GM18505 (cell line): ENCODE measurements at regions not wholly inside any gene's neighbourhood (a gene's known extent, or its start where the extent isn't known, plus 50 kb on each side); places are given as distances from the start of the nearest gene placed in this dataset.

Experiments used
- ATAC-seq: cut with Tn5 transposase; IDR thresholded peaks from one replicate; pipeline ENCODE4 v1.9.1; 2021; ENCODE audit not compliant: unreplicated experiment
- POLR2A ChIP-seq: IDR thresholded peaks from 4 replicates; pipeline ENCODE4 v1.6.1; 2011; ENCODE audit warnings: borderline replicate concordance; ENCODE audit not compliant: insufficient read depth, insufficient read length; ENCODE audit errors: extremely low read depth

DNA sequence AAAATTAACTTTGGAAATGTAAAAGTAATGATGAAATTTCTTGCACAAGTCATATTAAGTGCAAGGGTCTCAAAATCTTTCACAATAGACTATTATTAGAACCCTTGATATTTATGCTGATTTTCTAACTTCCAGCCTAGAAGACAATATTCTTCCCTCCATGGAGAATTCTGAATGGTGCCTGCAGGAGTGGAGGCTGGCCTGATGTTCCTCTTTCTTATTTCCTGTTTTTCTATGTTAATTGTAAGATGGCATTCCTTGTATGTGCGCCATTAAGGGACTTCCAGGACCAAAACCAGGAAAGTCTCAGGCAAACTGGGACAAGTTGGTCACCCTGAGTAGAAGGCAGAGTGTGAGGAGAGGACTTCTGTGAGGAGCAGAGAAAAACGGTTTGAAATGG is 294.9 kb downstream of the DLEU7 start:
- TF ChIP-seq POLR2A, result no peak
- no peak for ATAC-seq

DNA sequence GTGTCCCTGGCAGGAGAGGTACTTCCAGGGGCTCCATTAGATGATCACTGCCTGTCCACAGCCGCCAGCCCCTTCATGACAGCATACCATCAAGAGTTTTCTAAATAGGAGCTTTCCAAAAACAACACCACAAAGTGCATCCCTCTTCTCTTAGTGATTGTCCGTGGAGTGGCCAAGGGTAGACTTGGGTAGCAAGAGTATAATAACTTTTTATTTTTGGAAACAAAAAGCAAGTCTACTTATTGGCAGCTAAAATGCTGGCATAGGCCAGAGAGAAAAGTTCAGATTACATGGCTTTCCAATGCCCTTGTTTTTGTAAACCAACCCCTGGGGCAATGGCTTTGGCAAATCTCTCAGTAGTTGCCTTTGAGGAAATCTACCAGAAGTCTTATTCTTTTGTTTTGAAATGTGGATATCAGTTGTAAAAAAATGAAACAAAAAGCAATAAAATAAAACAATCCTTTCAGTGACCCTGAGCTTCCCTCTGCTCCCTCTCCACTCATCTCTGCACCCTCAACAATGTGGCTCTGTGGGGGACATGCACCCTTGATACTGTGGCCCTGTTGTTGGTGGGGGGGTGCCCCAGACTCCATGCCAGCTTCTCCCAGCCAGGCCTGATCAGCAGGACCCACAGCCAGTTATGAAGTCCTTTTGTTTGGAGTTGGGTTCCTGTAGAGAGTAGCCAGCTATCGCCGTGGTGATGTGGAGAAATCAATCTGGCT is 294.1 kb downstream of the DLEU7 start:
- ATAC-seq, result no peak
- TF ChIP-seq POLR2A, result no peak

DNA sequence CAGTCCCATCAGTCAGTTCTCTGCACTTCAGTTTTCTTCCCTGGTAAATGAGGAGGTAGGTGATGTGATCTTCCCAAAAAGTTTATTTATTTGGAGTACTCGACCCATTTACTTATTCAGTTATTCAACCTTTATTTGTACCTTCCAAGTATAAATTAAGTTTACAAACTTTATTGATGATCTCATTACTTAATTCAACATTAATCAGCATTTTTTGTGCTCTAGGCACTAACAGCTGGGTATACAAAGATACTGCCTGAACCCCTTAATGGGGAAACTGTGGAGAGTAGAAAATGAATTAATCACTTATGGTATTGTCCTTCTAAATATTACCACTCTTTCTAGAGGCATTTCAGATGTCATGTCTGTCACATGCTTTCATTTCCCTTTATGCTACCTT is 293.3 kb downstream of the DLEU7 start:
- TF ChIP-seq POLR2A, result no peak
- ATAC-seq, result no peak

DNA sequence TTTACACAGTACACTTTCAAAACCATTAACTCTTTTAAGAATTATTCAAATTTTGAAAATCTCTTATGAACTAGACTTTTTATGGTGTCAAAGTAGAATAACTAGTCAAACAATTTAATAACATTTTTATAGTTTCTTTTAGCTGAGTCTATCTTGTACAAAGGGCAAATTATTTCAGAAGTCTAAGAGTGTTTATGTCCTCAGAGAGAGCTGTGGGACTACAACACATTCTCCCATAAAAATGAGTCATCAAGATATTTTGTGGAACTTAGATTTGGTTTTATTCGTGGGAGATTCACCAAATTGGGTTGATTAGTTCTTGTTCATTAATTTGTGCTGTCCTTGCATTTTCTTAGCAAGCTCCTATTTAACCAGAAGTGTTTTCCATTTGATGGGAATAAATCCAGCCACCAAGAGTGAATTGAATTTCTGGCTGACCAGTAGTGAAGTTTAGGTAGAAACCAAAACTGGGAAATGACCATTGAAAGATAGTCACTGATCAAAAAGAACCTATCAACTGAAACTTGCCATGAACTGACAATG is 291.0 kb downstream of the DLEU7 start:
- ATAC-seq, result no peak

DNA sequence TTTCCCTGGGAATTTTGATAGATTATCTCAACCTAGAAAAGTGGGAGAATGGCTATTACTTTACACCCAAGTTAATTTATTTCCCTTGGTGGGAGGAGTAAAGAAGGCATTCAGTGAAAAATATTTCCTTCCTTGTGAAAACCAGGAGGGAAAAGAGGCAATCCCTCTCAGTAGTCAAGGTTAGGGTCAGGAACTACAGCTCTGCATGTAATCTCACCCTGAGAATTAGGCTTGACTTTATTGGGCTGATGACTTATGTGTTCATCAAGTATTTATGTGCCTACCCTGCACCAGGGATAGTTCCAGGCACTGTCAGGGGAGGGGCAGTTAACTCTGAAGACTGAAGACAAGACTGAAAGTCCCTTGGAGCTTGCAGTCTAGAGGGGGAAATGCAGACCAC is 281.8 kb downstream of the DLEU7 start:
- no peak for TF ChIP-seq POLR2A
- no peak for ATAC-seq

More for the DNA sequence above, 291.0 kb downstream of the DLEU7 start:
- no peak for TF ChIP-seq POLR2A

DNA sequence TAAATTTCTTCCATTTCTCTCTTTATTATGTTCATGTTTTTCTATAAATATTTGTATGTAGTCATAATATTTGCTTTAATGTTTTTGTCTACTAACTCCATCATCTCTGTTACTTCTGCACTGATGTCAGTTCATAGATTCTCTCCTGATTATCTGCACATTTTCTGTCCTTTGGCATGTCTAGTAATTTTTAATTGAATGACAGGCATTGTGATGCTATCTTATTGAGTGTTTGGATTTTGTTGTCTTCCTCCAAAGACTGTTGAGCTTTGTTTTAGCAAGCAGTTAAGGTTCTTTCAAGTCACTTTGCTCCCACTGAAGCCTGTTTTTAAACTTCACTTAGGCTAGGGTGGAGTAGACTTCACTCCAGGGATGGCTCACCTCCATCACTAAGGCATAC is 276.8 kb downstream of the DLEU7 start:
- ATAC-seq, result no peak
- TF ChIP-seq POLR2A, result no peak

DNA sequence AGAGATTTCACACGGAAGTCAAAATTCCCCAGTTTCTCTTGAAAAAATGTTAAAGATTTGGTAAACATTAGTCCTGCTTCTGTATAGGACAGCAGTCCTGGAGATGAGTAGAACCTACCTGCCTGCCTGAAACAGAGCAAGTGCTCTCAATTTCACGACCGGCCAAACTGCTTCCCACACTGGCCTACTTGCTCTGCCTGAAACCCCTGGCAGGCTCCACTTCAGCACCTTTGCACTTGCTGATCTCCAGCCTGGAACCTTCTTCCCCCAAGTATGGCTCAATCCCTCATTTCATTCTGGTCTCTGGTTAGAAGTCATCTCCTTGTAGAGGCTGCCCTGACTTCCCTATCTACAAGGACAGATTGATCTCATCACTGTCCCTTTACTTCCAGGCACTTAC is 271.4 kb downstream of the DLEU7 start:
- no peak for ATAC-seq
- TF ChIP-seq POLR2A, result no peak

DNA sequence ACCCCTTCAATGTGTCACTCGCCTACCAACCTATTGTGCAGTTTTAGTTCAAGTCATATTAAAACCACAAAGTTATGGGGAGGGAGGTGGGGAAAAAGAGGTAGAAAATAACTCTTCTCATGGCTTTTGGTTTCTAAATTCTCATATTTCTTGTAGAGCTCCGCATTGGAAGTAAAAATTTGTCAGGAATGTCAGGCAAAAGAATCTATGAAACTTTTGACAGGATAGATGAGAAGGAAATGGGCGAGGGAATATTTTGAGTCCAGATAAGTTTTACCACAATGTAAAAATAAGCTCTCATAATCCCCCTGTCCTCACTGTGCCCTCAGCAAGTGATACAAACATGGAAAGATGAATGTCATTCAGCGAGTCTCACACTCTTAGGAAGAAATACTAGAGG is 270.4 kb downstream of the DLEU7 start:
- no peak for ATAC-seq
- no peak for TF ChIP-seq POLR2A

DNA sequence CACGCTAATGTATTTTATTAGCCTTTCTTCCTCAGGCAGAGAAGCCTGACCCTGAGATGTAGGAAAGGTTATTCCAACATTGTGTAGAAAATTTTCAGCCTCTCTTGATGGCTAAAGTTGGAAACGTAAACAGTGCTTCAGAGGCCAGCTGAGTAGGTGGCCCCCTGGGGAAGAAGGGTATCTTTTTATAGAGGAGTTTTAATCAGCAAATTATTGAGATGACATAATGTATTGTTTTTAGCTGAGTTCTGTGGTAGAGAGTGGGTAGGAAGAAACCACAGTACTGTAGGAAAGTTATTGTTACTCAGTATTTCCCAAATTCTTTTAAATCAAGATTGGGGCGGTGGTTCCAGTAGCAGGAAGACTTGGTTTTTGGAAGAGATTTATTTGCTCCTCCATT is 268.8 kb downstream of the DLEU7 start:
- ATAC-seq, result no peak
- TF ChIP-seq POLR2A, result no peak

DNA sequence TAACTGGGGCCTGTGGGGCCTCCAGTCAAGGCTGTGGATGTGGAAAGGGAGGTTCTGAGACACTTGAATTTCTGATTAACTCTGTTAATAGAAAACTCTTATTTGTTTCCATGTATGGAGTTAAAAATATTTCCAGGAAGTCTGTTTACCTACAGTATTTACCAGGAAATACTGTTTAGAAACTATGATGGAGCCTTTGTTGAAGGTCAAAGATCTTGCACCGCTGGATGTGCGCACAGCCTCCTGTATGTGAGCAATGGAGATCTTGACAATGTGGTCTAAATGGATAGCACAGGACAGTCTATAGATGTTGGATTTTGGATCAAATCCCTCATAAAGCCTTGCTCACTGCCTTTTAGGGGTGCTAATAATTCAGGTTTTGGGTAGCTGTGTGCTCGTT is 268.4 kb downstream of the DLEU7 start:
- ATAC-seq, result no peak
- TF ChIP-seq POLR2A, result no peak

DNA sequence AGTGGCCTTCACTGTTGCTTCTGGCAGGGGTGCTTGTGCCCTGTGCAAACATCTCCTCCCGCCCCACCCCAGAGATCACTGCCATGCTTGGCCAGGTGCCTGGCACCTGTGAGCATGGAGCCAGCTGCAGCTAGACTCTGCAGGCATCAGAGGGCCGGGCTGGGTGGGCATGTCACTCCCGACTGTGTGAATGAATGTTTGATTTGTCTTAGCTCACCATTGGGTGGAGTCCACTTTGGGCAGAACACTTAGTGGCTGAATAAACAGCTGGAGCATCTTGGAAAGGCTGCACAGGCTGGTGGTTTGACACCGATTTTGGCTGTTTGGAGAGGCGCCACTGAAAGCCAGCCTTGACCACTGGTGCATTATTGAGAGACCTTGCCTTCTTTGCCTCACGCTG is 267.3 kb downstream of the DLEU7 start:
- no peak for ATAC-seq
- TF ChIP-seq POLR2A, result no peak

DNA sequence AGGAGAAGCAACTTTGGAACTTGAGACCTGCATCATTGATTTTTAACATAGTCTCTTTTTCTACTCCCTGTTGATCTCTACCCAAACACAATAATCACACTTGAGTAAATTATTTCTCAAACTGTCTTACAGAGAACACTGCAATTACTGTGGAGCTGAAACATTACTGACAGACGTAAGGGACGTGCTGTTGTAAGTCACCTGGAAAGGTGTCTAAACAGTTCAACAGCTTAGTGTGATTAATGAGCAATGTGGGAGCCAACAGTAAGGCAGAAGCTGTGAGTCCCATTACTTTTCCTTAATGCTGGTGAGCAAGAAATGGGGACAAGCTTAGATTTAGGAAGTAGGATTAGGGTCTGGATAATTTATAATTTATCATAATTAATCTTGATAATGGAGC is 265.7 kb downstream of the DLEU7 start:
- TF ChIP-seq POLR2A, result no peak
- ATAC-seq, result no peak

DNA sequence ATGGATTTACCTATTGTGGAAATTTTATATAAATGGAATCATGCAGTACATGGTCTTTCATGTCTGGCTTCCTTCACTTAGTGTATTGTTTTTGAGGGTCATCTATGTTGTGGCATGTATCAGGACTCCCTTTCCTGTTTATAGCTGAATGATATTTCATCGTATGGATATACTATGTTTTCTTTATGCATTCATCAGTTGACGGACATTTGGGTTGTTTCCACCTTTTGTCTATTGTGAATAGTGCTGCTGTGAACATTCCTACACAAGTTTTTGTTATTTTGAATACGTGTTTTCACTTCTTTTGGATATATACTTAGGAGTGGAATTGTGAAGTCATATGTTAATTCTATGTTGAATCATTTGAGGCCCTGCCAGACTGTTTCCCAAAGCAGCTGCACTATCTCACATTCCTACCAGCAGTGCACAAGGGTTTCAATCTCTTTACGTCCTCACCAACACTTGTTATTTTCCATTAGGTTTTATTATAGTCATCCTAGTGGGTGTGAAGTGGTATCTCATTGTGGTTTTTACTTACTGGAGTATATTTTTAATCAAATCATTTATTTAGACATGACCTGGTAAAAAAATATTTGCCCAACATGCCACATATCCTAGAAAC is 262.7 kb downstream of the DLEU7 start:
- ATAC-seq, result no peak
- TF ChIP-seq POLR2A, result no peak

DNA sequence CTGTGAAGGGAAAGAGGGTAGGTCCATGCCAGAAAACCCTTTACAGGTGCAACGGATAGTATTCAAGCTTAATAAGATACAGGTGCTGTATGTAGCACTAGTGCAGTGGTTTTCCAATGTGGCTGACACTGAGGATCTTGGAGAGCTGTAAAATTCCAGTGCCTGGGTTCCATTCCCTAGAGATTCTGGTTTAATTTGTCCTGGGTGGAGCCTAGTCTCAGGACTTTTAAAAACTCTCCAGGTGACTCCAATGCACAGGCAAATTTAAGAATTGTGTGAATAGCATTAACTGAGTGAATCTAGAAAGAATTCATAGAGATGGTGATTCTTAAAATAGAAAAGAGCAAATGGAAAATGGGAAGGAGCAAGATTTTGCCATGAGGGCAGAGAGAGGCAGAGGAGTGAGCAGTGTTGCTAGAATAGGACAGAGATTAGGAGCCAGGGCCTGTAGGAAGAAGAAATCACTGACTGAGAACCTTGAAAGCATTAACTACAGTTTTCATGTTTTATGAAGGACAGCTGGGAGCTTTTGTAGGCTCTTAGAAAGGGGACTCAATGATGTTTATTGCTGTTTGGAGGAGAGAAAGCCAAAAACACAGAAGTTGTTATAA is 261.8 kb downstream of the DLEU7 start:
- ATAC-seq, result no peak
- no peak for TF ChIP-seq POLR2A
